ENCODE measurements at regions not wholly inside any gene's neighbourhood (a gene's known extent, or its start where the extent isn't known, plus 50 kb on each side); places are given as distances from the start of the nearest gene placed in this dataset.

GRCh38 chr13:109627649-109628048, 158.7 kb downstream of the IRS2 start:
- no peak for TF ChIP-seq CTCF (conservative IDR thresholded peaks at IDR 0.05; ENCODE audit: low read depth, low read length)
- no peak for TF ChIP-seq POLR2A (IDR thresholded peaks at IDR 0.05; ENCODE audit: low read depth, low read length)
- no peak for TF ChIP-seq RCOR1 (IDR thresholded peaks at IDR 0.05; ENCODE audit: insufficient replicate concordance, low read length)
- TF ChIP-seq USF2 (IDR thresholded peaks at IDR 0.05; ENCODE audit: low read depth, low read length): no peak
- TF ChIP-seq RFX5 (IDR thresholded peaks at IDR 0.05; ENCODE audit: low read depth, low read length): no peak
- TF ChIP-seq NFE2L2 (IDR thresholded peaks at IDR 0.05; ENCODE audit: low read depth, low read length): no peak
- no peak for TF ChIP-seq CHD1 (IDR thresholded peaks at IDR 0.05; ENCODE audit: low read depth, low read length)
- TF ChIP-seq MAFK (IDR thresholded peaks at IDR 0.05; ENCODE audit: low read depth, low read length): no peak
- no peak for TF ChIP-seq SMC3 (IDR thresholded peaks at IDR 0.05; ENCODE audit: low read depth, low read length)
- no peak for TF ChIP-seq RAD21 (IDR thresholded peaks at IDR 0.05; ENCODE audit: low read length)
- TF ChIP-seq MAZ (IDR thresholded peaks at IDR 0.05; ENCODE audit: borderline replicate concordance, low read depth, low read length): no peak
- TF ChIP-seq CEBPB (IDR thresholded peaks at IDR 0.05; ENCODE audit: low read depth, low read length): no peak
- TF ChIP-seq, protein P1, sequence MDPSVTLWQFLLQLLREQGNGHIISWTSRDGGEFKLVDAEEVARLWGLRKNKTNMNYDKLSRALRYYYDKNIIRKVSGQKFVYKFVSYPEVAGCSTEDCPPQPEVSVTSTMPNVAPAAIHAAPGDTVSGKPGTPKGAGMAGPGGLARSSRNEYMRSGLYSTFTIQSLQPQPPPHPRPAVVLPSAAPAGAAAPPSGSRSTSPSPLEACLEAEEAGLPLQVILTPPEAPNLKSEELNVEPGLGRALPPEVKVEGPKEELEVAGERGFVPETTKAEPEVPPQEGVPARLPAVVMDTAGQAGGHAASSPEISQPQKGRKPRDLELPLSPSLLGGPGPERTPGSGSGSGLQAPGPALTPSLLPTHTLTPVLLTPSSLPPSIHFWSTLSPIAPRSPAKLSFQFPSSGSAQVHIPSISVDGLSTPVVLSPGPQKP (IDR thresholded peaks at IDR 0.05; ENCODE audit: borderline replicate concordance, low read depth, low read length): no peak

Data from IMR-90 (cell line).